ENCODE measurements at regions not wholly inside any gene's neighbourhood (a gene's known extent, or its start where the extent isn't known, plus 50 kb on each side); places are given as distances from the start of the nearest gene placed in this dataset.
"Not testable (repeated sequence)": the region's sequence is repeated elsewhere in the genome, so short reads cannot be mapped to it uniquely, and the experiment has no call there.

GRCh38 chr7:29649876-29650275, 86.2 kb downstream of the PRR15 start:
- no peak for DNase-seq

- DNase-seq: no peak
Measured at GRCh38 chr7:29651477-29651876, 87.8 kb downstream of the PRR15 start.

- DNase-seq: no peak
Measured at GRCh38 chr7:29652556-29652955, 88.9 kb downstream of the PRR15 start.

- not testable (repeated sequence) for DNase-seq
Measured at GRCh38 chr7:29654340-29654739, 90.7 kb downstream of the PRR15 start.

GRCh38 chr7:29657288-29657687, 93.7 kb downstream of the PRR15 start:
- DNase-seq: no peak

GRCh38 chr7:29657856-29658255, 94.2 kb downstream of the PRR15 start:
- no peak for DNase-seq

GRCh38 chr7:29659213-29659612, 95.6 kb downstream of the PRR15 start:
- not testable (repeated sequence) for DNase-seq

GRCh38 chr7:29662899-29663298, 99.3 kb downstream of the PRR15 start:
- not testable (repeated sequence) for DNase-seq

- not testable (repeated sequence) for DNase-seq
Measured at GRCh38 chr7:29664999-29665398, 101.4 kb downstream of the PRR15 start.

- DNase-seq: not testable (repeated sequence)
Measured at GRCh38 chr7:29667096-29667669, 103.5 kb downstream of the PRR15 start.

GRCh38 chr7:29671286-29671685, 107.7 kb downstream of the PRR15 start:
- DNase-seq: not testable (repeated sequence)

- not testable (repeated sequence) for DNase-seq
Measured at GRCh38 chr7:29673635-29674034, 110.0 kb downstream of the PRR15 start.

GRCh38 chr7:29674626-29675025, 111.0 kb downstream of the PRR15 start:
- DNase-seq: not testable (repeated sequence)

GRCh38 chr7:29677254-29677653, 113.6 kb downstream of the PRR15 start:
- not testable (repeated sequence) for DNase-seq

GRCh38 chr7:29679963-29680362, 116.3 kb downstream of the PRR15 start:
- not testable (repeated sequence) for DNase-seq

- DNase-seq: not testable (repeated sequence)
Measured at GRCh38 chr7:29680601-29681000, 117.0 kb downstream of the PRR15 start.

- DNase-seq: not testable (repeated sequence)
Measured at GRCh38 chr7:29684151-29684786, 120.6 kb downstream of the PRR15 start.

GRCh38 chr7:29684787-29685650, 121.3 kb upstream of the WIPF3 start:
- DNase-seq: peak; percentile 10

- not testable (repeated sequence) for DNase-seq
Measured at GRCh38 chr7:29685651-29686271, 120.5 kb upstream of the WIPF3 start.

GRCh38 chr7:29690510-29690909, 115.8 kb upstream of the WIPF3 start:
- not testable (repeated sequence) for DNase-seq

GRCh38 chr7:29696402-29696801, 109.9 kb upstream of the WIPF3 start:
- DNase-seq: not testable (repeated sequence)

GRCh38 chr7:29699723-29700122, 106.6 kb upstream of the WIPF3 start:
- DNase-seq: not testable (repeated sequence)

- DNase-seq: not testable (repeated sequence)
Measured at GRCh38 chr7:29701540-29701939, 104.8 kb upstream of the WIPF3 start.
